ENCODE measurements at regions not wholly inside any gene's neighbourhood (a gene's known extent, or its start where the extent isn't known, plus 50 kb on each side); places are given as distances from the start of the nearest gene placed in this dataset.

GRCh38 chr1:41981796-41982195 lies 63.1 kb upstream of the HIVEP3 start (continued):
- no peak for TF ChIP-seq ZNF423 (tag by site-specific recombination; IDR thresholded peaks at IDR 0.05)

GRCh38 chr1:41980827-41981653 lies 62.3 kb upstream of the HIVEP3 start:
- CTCF ChIA-PET, result no interaction called here
- TF ChIP-seq KLF1 (tag by site-specific recombination; IDR thresholded peaks at IDR 0.05) (no peak), ZNF777 (tag by site-specific recombination; IDR thresholded peaks at IDR 0.05; ENCODE audit: borderline replicate concordance) (no peak), ZNF26 (tag by site-specific recombination; IDR thresholded peaks at IDR 0.05) (no peak)
- POLR2A ChIA-PET, result no interaction called here
- Histone ChIP-seq H3K4me3 (ENCODE audit: low read depth, low read length) (no peak overlapping the region), H3K4me1 (ENCODE audit: control insufficient read depth, insufficient read depth, low read length) (no peaks in the 10 kb centered on the region), H3K9me3 (ENCODE audit: control insufficient read depth, insufficient read depth, low read depth, low read length) (no peaks in the 10 kb centered on the region), H3K36me3 (ENCODE audit: control insufficient read depth in 2 of 2, insufficient read depth in 1 of 2, low read length in 2 of 2) (no peaks in the 10 kb centered on the region), H3K27ac (ENCODE audit: extremely low read depth, low read depth, low read length) (no peak overlapping the region)

- Histone ChIP-seq H3K27ac (ENCODE audit: extremely low read depth, low read depth, low read length) (no peak overlapping the region), H3K4me1 (ENCODE audit: control insufficient read depth, insufficient read depth, low read length) (no peaks in the 10 kb centered on the region), H3K4me3 (ENCODE audit: low read depth, low read length) (no peak overlapping the region), H3K36me3 (ENCODE audit: control insufficient read depth in 2 of 2, insufficient read depth in 1 of 2, low read length in 2 of 2) (no peaks in the 10 kb centered on the region), H3K9me3 (ENCODE audit: control insufficient read depth, insufficient read depth, low read depth, low read length) (no peaks in the 10 kb centered on the region)
- 0 out of 2 replicates have a peak, but pooled peaks have one; percentile 22 for TF ChIP-seq ZBTB17 (tag by site-specific recombination; IDR thresholded peaks at IDR 0.05)
- TF ChIP-seq ZNF707 (tag by site-specific recombination; IDR thresholded peaks at IDR 0.05), result no peak
- CTCF ChIA-PET, result interaction anchor here (0.7 kb wide), 1 partner anchor 9 kb away, joined by 3 read pairs; no protein-coding TSS in a partner anchor
- POLR2A ChIA-PET, result no interaction called here
These were observed 60.3 kb upstream of the HIVEP3 start for GRCh38 chr1:41978986-41979385.

- TF ChIP-seq ZNF280C (tag by site-specific recombination; IDR thresholded peaks at IDR 0.05), result no peak
- no peak for TF ChIP-seq ELK4 (IDR thresholded peaks at IDR 0.05; ENCODE audit: borderline replicate concordance, low read depth, low read length)
- no peak for TF ChIP-seq ZNF311 (tag by site-specific recombination; IDR thresholded peaks at IDR 0.05; ENCODE audit: borderline replicate concordance)
- TF ChIP-seq PRDM2 (tag by site-specific recombination; IDR thresholded peaks at IDR 0.05; ENCODE audit: borderline replicate concordance), result no peak
- TF ChIP-seq ZNF302 (tag by site-specific recombination; IDR thresholded peaks at IDR 0.05; ENCODE audit: low read depth), result no peak
- TF ChIP-seq GFI1B (tag by site-specific recombination; IDR thresholded peaks at IDR 0.05), result no peak
- no peak for TF ChIP-seq ZNF18 (tag by site-specific recombination; IDR thresholded peaks at IDR 0.05)
- TF ChIP-seq ZNF223 (tag by site-specific recombination; IDR thresholded peaks at IDR 0.05), result no peak
- no peak overlapping the region for H3K4me3 ChIP-seq (ENCODE audit: low read depth, low read length)
These were observed 58.6 kb upstream of the HIVEP3 start for GRCh38 chr1:41977326-41977725.

More at GRCh38 chr1:41977326-41977725, 58.6 kb upstream of the HIVEP3 start:
- no peaks in the 10 kb centered on the region for H3K4me1 ChIP-seq (ENCODE audit: control insufficient read depth, insufficient read depth, low read length)
- no peaks in the 10 kb centered on the region for H3K36me3 ChIP-seq (ENCODE audit: control insufficient read depth in 2 of 2, insufficient read depth in 1 of 2, low read length in 2 of 2)
- H3K9me3 ChIP-seq (ENCODE audit: control insufficient read depth, insufficient read depth, low read depth, low read length), result no peaks in the 10 kb centered on the region
- ChIA-PET CTCF (no interaction called here), POLR2A (no interaction called here)
- H3K27ac ChIP-seq (ENCODE audit: extremely low read depth, low read depth, low read length), result no peak overlapping the region
